H9 (cell line): ENCODE measurements at regions not wholly inside any gene's neighbourhood (a gene's known extent, or its start where the extent isn't known, plus 50 kb on each side); places are given as distances from the start of the nearest gene placed in this dataset.
A peak's percentile ranks its signal among the peaks of the same experiment; 100 is the strongest.

ENCODE experiments used
- DNase-seq: peaks from one replicate; pipeline ENCODE4 v3.0.0-alpha.2; 2017
- H2AFZ ChIP-seq: one replicate; pipeline ENCODE4 v1.6.1; 2013; ENCODE audit warnings: mild to moderate bottlenecking, low read length, control low read depth, moderate library complexity
- H2AK5ac ChIP-seq: 2 replicates; pipeline ENCODE4 v1.6.1; 2013; ENCODE audit warnings: low read length, control low read depth, mixed read lengths; ENCODE audit not compliant: insufficient read length
- H2BK120ac ChIP-seq: one replicate; pipeline ENCODE4 v1.6.1; 2013; ENCODE audit warnings: low read depth, mild to moderate bottlenecking, low read length, control low read depth, inconsistent platforms; ENCODE audit not compliant: poor library complexity, severe bottlenecking
- H2BK12ac ChIP-seq: 2 replicates; pipeline ENCODE4 v1.6.1; 2013; ENCODE audit warnings: low read length, control low read depth, mixed read lengths, low read depth; ENCODE audit not compliant: insufficient read length
- H2BK15ac ChIP-seq: 2 replicates; pipeline ENCODE4 v1.6.1; 2013; ENCODE audit warnings: low read depth, low read length, control low read depth
- H2BK20ac ChIP-seq: one replicate; pipeline ENCODE4 v1.6.1; 2013; ENCODE audit warnings: low read depth, mild to moderate bottlenecking, low read length, control low read depth, inconsistent platforms; ENCODE audit not compliant: poor library complexity, severe bottlenecking
- H2BK5ac ChIP-seq: 2 replicates; pipeline ENCODE4 v1.6.1; 2013; ENCODE audit warnings: low read length, control low read depth, mixed read lengths; ENCODE audit not compliant: insufficient read length
- H3K14ac ChIP-seq: 2 replicates; pipeline ENCODE4 v1.6.1; 2013; ENCODE audit warnings: low read length, control low read depth; ENCODE audit not compliant: insufficient read depth
- H3K18ac ChIP-seq: 2 replicates; pipeline ENCODE4 v1.6.1; 2013; ENCODE audit warnings: low read depth, mild to moderate bottlenecking, mixed read lengths, low read length, control low read depth; ENCODE audit not compliant: insufficient read length
- H3K23ac ChIP-seq: 2 replicates; pipeline ENCODE4 v1.6.1; 2013; ENCODE audit warnings: low read length, control low read depth, mixed read lengths, low read depth; ENCODE audit not compliant: insufficient read length
- H3K23me2 ChIP-seq: 2 replicates; pipeline ENCODE4 v1.6.1; 2013; ENCODE audit warnings: low read depth, mild to moderate bottlenecking, mixed read lengths, low read length, control low read depth; ENCODE audit not compliant: insufficient read length, poor library complexity, severe bottlenecking
- H3K27ac ChIP-seq: 2 replicates; pipeline ENCODE4 v1.5.1; 2013; ENCODE audit warnings: low read length, control low read depth, mixed read lengths, low read depth; ENCODE audit not compliant: insufficient read length
- H3K27me3 ChIP-seq: 2 replicates; pipeline ENCODE4 v1.6.1; 2013; ENCODE audit warnings: low read length, control low read depth, inconsistent platforms; ENCODE audit not compliant: insufficient read depth
- H3K4ac ChIP-seq: 2 replicates; pipeline ENCODE4 v1.6.1; 2013; ENCODE audit warnings: low read depth, mild to moderate bottlenecking, control low read depth, inconsistent platforms, low read length, moderate library complexity
- H3K4me1 ChIP-seq: 2 replicates; pipeline ENCODE4 v1.6.1; 2013; ENCODE audit warnings: low read length, control low read depth, inconsistent platforms; ENCODE audit not compliant: insufficient read depth
- H3K4me2 ChIP-seq: 2 replicates; pipeline ENCODE4 v1.6.1; 2013; ENCODE audit warnings: low read length, control low read depth, mixed read lengths; ENCODE audit not compliant: insufficient read length, insufficient read depth
- H3K56ac ChIP-seq: 2 replicates; pipeline ENCODE4 v1.6.1; 2013; ENCODE audit warnings: low read depth, mild to moderate bottlenecking, mixed read lengths, low read length, control low read depth; ENCODE audit not compliant: insufficient read length
- H3K79me1 ChIP-seq: 2 replicates; pipeline ENCODE4 v1.6.1; 2013; ENCODE audit warnings: low read depth, mild to moderate bottlenecking, moderate library complexity, low read length, control low read depth, inconsistent platforms; ENCODE audit not compliant: insufficient read depth, poor library complexity, severe bottlenecking
- H3K79me2 ChIP-seq: 2 replicates; pipeline ENCODE4 v1.6.1; 2013; ENCODE audit warnings: low read length, control low read depth, inconsistent platforms; ENCODE audit not compliant: insufficient read depth
- H3K9ac ChIP-seq: 2 replicates; pipeline ENCODE4 v1.6.1; 2013; ENCODE audit warnings: low read length, control low read depth, mixed read lengths; ENCODE audit not compliant: insufficient read length; ENCODE audit errors: extremely low read depth
- H3K9me3 ChIP-seq: one replicate; pipeline ENCODE4 v1.6.1; 2013; ENCODE audit warnings: low read depth, low read length, inconsistent platforms; ENCODE audit not compliant: control insufficient read depth
- H3T11ph ChIP-seq: one replicate; pipeline ENCODE4 v1.6.1; 2013; ENCODE audit warnings: mild to moderate bottlenecking, low read length, control low read depth, inconsistent platforms
- H4K20me1 ChIP-seq: one replicate; pipeline ENCODE4 v1.6.1; 2013; ENCODE audit not compliant: control insufficient read depth, insufficient read length, insufficient read depth
- H4K5ac ChIP-seq: 2 replicates; pipeline ENCODE4 v1.6.1; 2013; ENCODE audit warnings: low read depth, mild to moderate bottlenecking, mixed read lengths, low read length, control low read depth; ENCODE audit not compliant: insufficient read length
- H4K8ac ChIP-seq: replicated peaks from 2 replicates; pipeline ENCODE4 v1.6.1; 2013; ENCODE audit warnings: low read length, control low read depth, mixed read lengths, low read depth; ENCODE audit not compliant: insufficient read length
- H4K91ac ChIP-seq: 2 replicates; pipeline ENCODE4 v1.6.1; 2013; ENCODE audit warnings: low read depth, mild to moderate bottlenecking, moderate library complexity, mixed read lengths, low read length, control low read depth; ENCODE audit not compliant: insufficient read length
- H3K27ac Mint-ChIP-seq, 3 experiments: 2 replicates in 2 of 3; 3 replicates in 1 of 3; pipeline ENCODE4 v1.8.0; 2020 to 2021; ENCODE audit warnings: mixed read lengths in 3 of 3, mild to moderate bottlenecking in 1 of 3, moderate library complexity in 1 of 3
- H3K27me3 Mint-ChIP-seq: 2 replicates; pipeline ENCODE4 v1.8.0; 2021; ENCODE audit warnings: low read depth, mild to moderate bottlenecking, moderate library complexity, mixed read lengths
- H3K36me3 Mint-ChIP-seq, 3 experiments: 2 replicates in 2 of 3; 3 replicates in 1 of 3; pipeline ENCODE4 v1.8.0; 2020 to 2021; ENCODE audit warnings: low read depth in 3 of 3, mixed read lengths in 3 of 3; ENCODE audit not compliant: insufficient read depth in 1 of 3
- H3K4me1 Mint-ChIP-seq, 2 experiments: 2 replicates each; pipeline ENCODE4 v1.8.0; 2020; ENCODE audit warnings: mixed read lengths in 2 of 2
- H3K4me3 Mint-ChIP-seq, 2 experiments: 2 replicates in 1 of 2; 3 replicates in 1 of 2; pipeline ENCODE4 v1.8.0; 2020 to 2021; ENCODE audit warnings: mild to moderate bottlenecking in 2 of 2, mixed read lengths in 2 of 2, moderate library complexity in 1 of 2
- H3K9me3 Mint-ChIP-seq, 2 experiments: 2 replicates in 1 of 2; 3 replicates in 1 of 2; pipeline ENCODE4 v1.8.0; 2020; ENCODE audit warnings: mild to moderate bottlenecking in 2 of 2, mixed read lengths in 2 of 2, moderate library complexity in 1 of 2
- CTCF ChIP-seq: fragments of 200-600 bp; sonication (generic); conservative IDR thresholded peaks from 3 replicates; pipeline ENCODE4 v1.8.0; 2021; ENCODE audit warnings: antibody characterized with exemption, mild to moderate bottlenecking
- WGBS: extraction: QIAGEN DNeasy Blood & Tissue Kit; methylation state at CpG from one replicate; pipeline ENCODE4 v1.1.7; 2013; ENCODE audit warnings: missing lambda C conversion rate, low lambda C conversion rate, mixed read lengths; ENCODE audit not compliant: insufficient read length; ENCODE audit errors: extremely low coverage; 5-methylcytosine and 5-hydroxymethylcytosine counted together

DNA sequence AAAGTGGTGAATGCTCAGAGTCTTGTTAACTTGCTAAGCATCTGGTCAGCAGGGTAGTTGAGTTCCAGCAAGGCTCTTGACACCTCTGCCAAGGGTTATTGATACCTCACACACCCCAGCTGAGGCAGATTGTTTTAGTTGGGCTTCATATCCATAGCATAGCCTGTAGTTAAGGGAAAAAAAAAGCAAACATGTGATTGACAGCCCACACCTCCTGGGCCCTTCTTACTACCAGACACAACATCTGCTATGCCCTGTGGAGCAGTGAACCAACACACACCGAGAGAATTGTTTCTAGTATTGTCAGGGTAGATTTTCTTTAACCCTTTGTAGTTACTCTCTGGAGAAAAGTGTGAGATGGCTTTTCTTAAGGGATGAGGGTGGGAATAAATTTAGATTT, 697.0 kb upstream of the POU3F2 start:
- H3K4me3 Mint-ChIP-seq, result no peak overlapping the region
- H2BK5ac ChIP-seq, result no peak overlapping the region
- no peak overlapping the region for H4K8ac ChIP-seq
- no peak overlapping the region for H3K18ac ChIP-seq
- no peak overlapping the region for H3K9ac ChIP-seq
- H3K79me2 ChIP-seq, result no peaks in the 10 kb centered on the region
- H3K79me1 ChIP-seq, result no peaks in the 10 kb centered on the region
- no peak overlapping the region for H2BK12ac ChIP-seq
- peaks cover 8% of the 10 kb centered on the region for H3K9me3 ChIP-seq
- H3K56ac ChIP-seq, result no peak overlapping the region
- no peaks in the 10 kb centered on the region for H3K27me3 ChIP-seq
- H3K27ac ChIP-seq, result no peak overlapping the region
- H4K5ac ChIP-seq, result no peak overlapping the region
- no peak overlapping the region for H3K14ac ChIP-seq
- peak overlapping the region; percentile 36 for H2BK120ac ChIP-seq
- H3K27me3 Mint-ChIP-seq, result no peaks in the 10 kb centered on the region
- peak; percentile 24 for DNase-seq
- H3K4me1 Mint-ChIP-seq, result peaks cover 17 to 31% of the 10 kb centered on the region in 2 experiments
- H3K9me3 Mint-ChIP-seq, result peaks cover 10 to 15% of the 10 kb centered on the region in 2 experiments
- no peak overlapping the region for H2BK15ac ChIP-seq
- no peak overlapping the region for H2AFZ ChIP-seq
- no peak overlapping the region for H3T11ph ChIP-seq
- H3K36me3 Mint-ChIP-seq, result peaks cover 9 to 17% (median 16%) of the 10 kb centered on the region in 3 experiments
- WGBS, result no CpG with 5 or more reads among the region's 1 CpG
- H4K20me1 ChIP-seq, result no peaks in the 10 kb centered on the region
- no peaks in the 10 kb centered on the region for H3K4me1 ChIP-seq
- no peak overlapping the region for H3K23ac ChIP-seq
- no peak overlapping the region for H3K4ac ChIP-seq
- no peak overlapping the region for H3K4me2 ChIP-seq
- no peaks in the 10 kb centered on the region for H3K23me2 ChIP-seq
- H2AK5ac ChIP-seq, result no peak overlapping the region
- no peak overlapping the region for H2BK20ac ChIP-seq
- no peak for TF ChIP-seq CTCF
- no peak overlapping the region for H4K91ac ChIP-seq
- H3K27ac Mint-ChIP-seq, result peak overlapping the region in 2 of 3 experiments; percentile 1 to 86; a peak in 6 of 7 replicates
